Endothelial cell of umbilical vein (primary cell): ENCODE measurements at regions not wholly inside any gene's neighbourhood (a gene's known extent, or its start where the extent isn't known, plus 50 kb on each side); places are given as distances from the start of the nearest gene placed in this dataset.

Experiments used
- BruUV-seq: library from RNA; stranded (reverse); fragments of 400-500 nt; replicated peaks from 2 replicates; lab custom pipeline; 2021; lab: Mats Ljungman, UMichigan
- CTCF ChIA-PET: fragments of 300-600, 350-600 bp; sonication (Branson Sonifier 250); formaldehyde crosslinking; loops from one replicate; lab custom pipeline; 2021; ENCODE audit warnings: antibody characterized with exemption, inconsistent platforms; lab: Charles Lee
- POLR2A ChIA-PET: fragments of 300-600, 350-600 bp; sonication (Branson Sonifier 250); formaldehyde crosslinking; loops from one replicate; lab custom pipeline; 2021; ENCODE audit warnings: antibody characterized with exemption, inconsistent platforms; lab: Charles Lee
- DNase-seq: peaks from one replicate; pipeline ENCODE4 v3.0.0-alpha.2; 2011; ENCODE audit warnings: low read depth, low spot score
- FAIRE-seq: peaks from 2 replicates; lab custom pipeline; 2011; peaks lifted over from hg19 to GRCh38; lab: Jason Lieb, UNC
- H2AFZ ChIP-seq: 2 replicates; pipeline ENCODE4 v1.6.0; 2012; ENCODE audit warnings: low read depth, low read length, control low read depth, inconsistent platforms
- H3K27ac ChIP-seq: 2 replicates; pipeline ENCODE4 v1.5.1; 2011; ENCODE audit warnings: low read depth, mild to moderate bottlenecking, control low read depth, low read length, moderate library complexity; ENCODE audit not compliant: insufficient read depth
- H3K27me3 ChIP-seq, 2 experiments: 2 replicates each; pipeline versions ENCODE4 v1.6.0 to v1.6.1; 2011; ENCODE audit warnings: low read length in 2 of 2, mixed read lengths in 1 of 2; ENCODE audit not compliant: control insufficient read depth in 2 of 2, insufficient read depth in 2 of 2
- H3K36me3 ChIP-seq, 2 experiments: 2 replicates in 1 of 2; 3 replicates in 1 of 2; pipeline ENCODE4 v1.5.1; 2011; ENCODE audit warnings: low read length in 2 of 2, mild to moderate bottlenecking in 1 of 2, moderate library complexity in 1 of 2; ENCODE audit not compliant: control insufficient read depth in 2 of 2, insufficient read depth in 2 of 2; ENCODE audit errors: extremely low read depth in 1 of 2
- H3K4me1 ChIP-seq: 3 replicates; pipeline ENCODE4 v1.5.1; 2011; ENCODE audit warnings: mild to moderate bottlenecking, low read length; ENCODE audit not compliant: control insufficient read depth, insufficient read depth; ENCODE audit errors: extremely low read depth
- H3K4me2 ChIP-seq: 2 replicates; pipeline ENCODE4 v1.6.1; 2011; ENCODE audit warnings: low read length, control low read depth, mixed read lengths; ENCODE audit not compliant: insufficient read depth
- H3K4me3 ChIP-seq, 3 experiments: fragments of 200-600 bp in 1 of 3; sonication (generic), shearing (Covaris generic) in 1 of 3; replicated peaks in 1 of 3; 2 replicates each; pipeline ENCODE4 v1.5.1; 2011 to 2016; ENCODE audit warnings: control low read depth in 3 of 3, low read length in 3 of 3, mild to moderate bottlenecking in 2 of 3, inconsistent platforms in 1 of 3, low read depth in 1 of 3, moderate library complexity in 1 of 3; ENCODE audit not compliant: insufficient read depth in 1 of 3
- H3K79me2 ChIP-seq: 2 replicates; pipeline ENCODE4 v1.6.0; 2012; ENCODE audit warnings: low read length, inconsistent platforms; ENCODE audit not compliant: control insufficient read depth, insufficient read depth
- H3K9ac ChIP-seq: replicated peaks from 2 replicates; pipeline ENCODE3; 2011; ENCODE audit warnings: low read length, control low read depth; ENCODE audit not compliant: insufficient read depth; ENCODE audit errors: extremely low read depth
- H3K9me1 ChIP-seq: replicated peaks from 3 replicates; pipeline ENCODE4 v1.6.0; 2011; ENCODE audit warnings: mild to moderate bottlenecking, low read length; ENCODE audit not compliant: control insufficient read depth, insufficient read depth; ENCODE audit errors: extremely low read depth
- H3K9me3 ChIP-seq: replicated peaks from 2 replicates; pipeline ENCODE4 v1.5.1; 2012; ENCODE audit warnings: low read length, inconsistent platforms; ENCODE audit not compliant: control insufficient read depth, insufficient read depth
- H4K20me1 ChIP-seq: replicated peaks from 2 replicates; pipeline ENCODE3; 2011; ENCODE audit warnings: mild to moderate bottlenecking, low read length; ENCODE audit not compliant: control insufficient read depth, insufficient read depth; ENCODE audit errors: extremely low read depth
- CTCF ChIP-seq, 2 donors: IDR thresholded peaks; 1 replicate in 1 of 2; 2 replicates in 1 of 2; pipeline ENCODE4 v1.5.1; 2011; ENCODE audit warnings: low read length in 2 of 2, mild to moderate bottlenecking in 2 of 2, moderate library complexity in 2 of 2, control low read depth in 1 of 2, inconsistent platforms in 1 of 2, low read depth in 1 of 2; ENCODE audit not compliant: insufficient read depth in 1 of 2; ENCODE audit errors: extremely low read depth in 1 of 2
- EZH2 ChIP-seq: IDR thresholded peaks from 2 replicates; pipeline ENCODE4 v1.6.1; 2012; ENCODE audit warnings: borderline replicate concordance, low read depth, mild to moderate bottlenecking, moderate library complexity, low read length, inconsistent platforms; ENCODE audit not compliant: severe bottlenecking
- FOS ChIP-seq: IDR thresholded peaks from 2 replicates; pipeline ENCODE4 v1.6.1; 2011; ENCODE audit warnings: mild to moderate bottlenecking, low read length, moderate library complexity, borderline replicate concordance; ENCODE audit not compliant: insufficient read depth
- GATA2 ChIP-seq: IDR thresholded peaks from 2 replicates; pipeline ENCODE4 v1.7.0; 2011; ENCODE audit warnings: low read depth, mild to moderate bottlenecking, moderate library complexity, mixed read lengths, low read length; ENCODE audit not compliant: insufficient read length, insufficient read depth
- JUN ChIP-seq: IDR thresholded peaks from 2 replicates; pipeline ENCODE4 v1.6.1; 2011; ENCODE audit warnings: borderline replicate concordance, low read depth; ENCODE audit not compliant: insufficient read length, insufficient read depth
- MAX ChIP-seq: IDR thresholded peaks from 2 replicates; pipeline ENCODE4 v1.6.1; 2011; ENCODE audit not compliant: insufficient read depth, insufficient read length
- MYC ChIP-seq: IDR thresholded peaks from one replicate; pipeline ENCODE4 v1.6.1; 2011; ENCODE audit warnings: mild to moderate bottlenecking, low read depth, low read length
- POLR2A ChIP-seq: IDR thresholded peaks from 2 replicates; pipeline ENCODE4 v1.6.1; 2012; ENCODE audit warnings: low read depth, mild to moderate bottlenecking, control low read depth, low read length
- POLR2AphosphoS5 ChIP-seq: IDR thresholded peaks from 2 replicates; pipeline ENCODE4 v1.6.1; 2012; ENCODE audit warnings: low read depth, mild to moderate bottlenecking, control low read depth, low read length, moderate library complexity; ENCODE audit not compliant: insufficient read depth
- dilution Hi-C: fragments of 300-500 bp; cut with MboI; formaldehyde crosslinking; loops from one replicate; pipeline ENCODE4 v1.15.0; 2019; ENCODE audit warnings: low sequenced_read_pairs; ENCODE audit not compliant: extremely low pct_ligation_motif_present
- intact Hi-C: fragments of 100-400 bp; cut with micrococcal nuclease; formaldehyde crosslinking; loops from one replicate; pipeline ENCODE4 v1.10.0; 2022

GRCh38 chr16:54588026-54588425 lies 301.4 kb upstream of the IRX3 start:
- no peaks in the 10 kb centered on the region for H3K36me3 ChIP-seq
- H3K79me2 ChIP-seq: no peaks in the 10 kb centered on the region
- no TSS peak for BruUV-seq
- TF ChIP-seq POLR2AphosphoS5: no peak
- TF ChIP-seq JUN: no peak
- no peak for TF ChIP-seq POLR2A
- no peak for TF ChIP-seq MAX
- no peak for TF ChIP-seq GATA2
- no peak for TF ChIP-seq CTCF (IDR thresholded peaks at IDR 0.05; ENCODE audit: extremely low read depth in 1 of 2, insufficient read depth in 1 of 2, low read depth in 1 of 2, low read length in 2 of 2)
- TF ChIP-seq MYC: no peak
- TF ChIP-seq FOS: no peak
- no peak for TF ChIP-seq EZH2
- no peaks in the 10 kb centered on the region for H3K9me3 ChIP-seq
- no peak overlapping the region for H3K27ac ChIP-seq
- FAIRE-seq (no peak), DNase-seq (no peak)
- H3K9ac ChIP-seq: no peak overlapping the region
- no peak overlapping the region for H2AFZ ChIP-seq
- dilution Hi-C loops (no loop called here), intact Hi-C loops (no loop called here)
- no peak overlapping the region for H3K4me3 ChIP-seq
- ChIA-PET CTCF (no interaction called here), POLR2A (no interaction called here)
- no peaks in the 10 kb centered on the region for H3K9me1 ChIP-seq
- H3K27me3 ChIP-seq: no peaks in the 10 kb centered on the region
- no peak overlapping the region for H3K4me2 ChIP-seq
- no peaks in the 10 kb centered on the region for H4K20me1 ChIP-seq
- H3K4me1 ChIP-seq: no peaks in the 10 kb centered on the region
